NT2/D1 (cell line): ENCODE measurements at regions not wholly inside any gene's neighbourhood (a gene's known extent, or its start where the extent isn't known, plus 50 kb on each side); places are given as distances from the start of the nearest gene placed in this dataset.

ENCODE experiments used
- SUZ12 ChIP-seq: IDR thresholded peaks from 2 replicates; pipeline ENCODE4 v1.6.1; 2011; ENCODE audit not compliant: insufficient read length, insufficient read depth; ENCODE audit errors: extremely low read depth
- YY1 ChIP-seq: IDR thresholded peaks from 2 replicates; pipeline ENCODE4 v1.6.1; 2011; ENCODE audit not compliant: insufficient read length, insufficient read depth
- ZNF274 ChIP-seq: IDR thresholded peaks from 2 replicates; pipeline ENCODE4 v1.6.1; 2011; ENCODE audit warnings: mild to moderate bottlenecking, low read depth, low read length

GRCh38 chr14:87059060-87059839, 933.7 kb downstream of the GALC start:
- TF ChIP-seq ZNF274, result no peak
- TF ChIP-seq YY1, result no peak
- no peak for TF ChIP-seq SUZ12
